ENCODE measurements at regions not wholly inside any gene's neighbourhood (a gene's known extent, or its start where the extent isn't known, plus 50 kb on each side); places are given as distances from the start of the nearest gene placed in this dataset.
"Not testable (repeated sequence)": the region's sequence is repeated elsewhere in the genome, so short reads cannot be mapped to it uniquely, and the experiment has no call there.

DNA sequence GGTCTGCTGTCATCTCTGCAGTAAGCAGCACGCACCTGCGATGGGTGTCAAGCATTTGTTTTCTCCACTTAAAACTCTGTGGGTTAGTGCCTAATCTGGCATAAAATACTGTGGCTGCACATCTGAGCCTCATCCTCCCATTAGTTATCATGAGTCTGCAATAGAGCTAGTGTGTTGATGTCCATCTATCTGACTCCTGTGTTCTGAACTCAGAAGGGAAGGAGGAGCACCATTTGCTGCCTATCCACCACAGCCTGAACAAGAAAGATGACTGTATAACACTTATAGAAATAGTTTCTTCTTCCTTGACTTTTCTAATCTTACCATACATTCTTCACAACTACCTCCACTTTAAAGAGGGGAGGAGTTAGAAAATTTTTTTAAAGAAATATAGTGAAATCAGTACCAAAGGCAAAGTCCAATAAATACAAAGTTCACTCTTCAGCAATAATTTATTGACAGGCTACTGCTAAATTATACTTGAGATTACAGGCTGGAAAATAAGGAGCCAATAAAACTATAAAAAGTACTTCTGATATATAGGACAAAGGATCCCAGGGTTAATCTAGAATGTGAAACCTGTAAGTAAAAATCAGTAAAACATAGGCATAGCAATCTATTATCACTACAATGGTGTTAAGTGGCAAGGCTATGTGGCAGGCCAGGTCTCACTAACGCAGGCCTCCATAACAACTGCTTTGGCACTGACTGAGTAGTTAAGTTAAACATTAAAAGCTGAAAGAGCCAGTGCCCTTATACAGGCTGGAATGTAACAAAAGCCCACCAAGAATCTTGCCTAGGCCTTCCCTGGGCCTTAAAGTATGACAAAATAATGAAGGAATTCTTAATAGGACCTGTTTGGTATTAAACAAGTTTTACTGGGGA is 70.2 kb downstream of the LGALS9C start:
- DNase-seq, result not testable (repeated sequence)

DNA sequence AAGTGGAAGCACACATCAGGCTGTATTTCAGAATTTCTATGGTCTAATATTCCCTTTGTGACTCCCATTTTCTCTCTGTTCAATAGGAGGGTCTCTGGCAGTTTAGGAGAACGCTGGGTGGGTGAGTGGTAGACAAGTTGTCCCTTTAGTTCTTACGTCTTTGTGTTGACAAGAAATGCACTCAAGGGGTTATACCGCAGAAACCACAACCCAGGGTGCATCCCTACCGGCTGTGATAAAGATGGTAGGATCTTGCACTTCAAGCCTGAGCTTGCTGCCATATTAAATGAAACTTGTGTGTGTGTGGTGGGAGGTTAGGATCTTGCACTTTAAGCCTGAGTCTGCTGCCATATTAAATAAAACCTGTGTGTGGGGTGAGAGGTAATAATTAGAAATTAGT is 80.5 kb downstream of the LGALS9C start:
- not testable (repeated sequence) for DNase-seq

GRCh38 chr17:18563381-18564098 is 80.7 kb downstream of the TBC1D28 start:
- not testable (repeated sequence) for DNase-seq

- peak; percentile 17 for DNase-seq
These were observed 80.1 kb downstream of the TBC1D28 start for GRCh38 chr17:18564099-18564448.

GRCh38 chr17:18568108-18568995 is 75.8 kb downstream of the TBC1D28 start:
- not testable (repeated sequence) for DNase-seq

- DNase-seq, result not testable (repeated sequence)
These were observed 74.7 kb downstream of the TBC1D28 start for GRCh38 chr17:18569489-18569913.

GRCh38 chr17:18572536-18572935 is 71.7 kb downstream of the TBC1D28 start:
- DNase-seq, result not testable (repeated sequence)

DNA sequence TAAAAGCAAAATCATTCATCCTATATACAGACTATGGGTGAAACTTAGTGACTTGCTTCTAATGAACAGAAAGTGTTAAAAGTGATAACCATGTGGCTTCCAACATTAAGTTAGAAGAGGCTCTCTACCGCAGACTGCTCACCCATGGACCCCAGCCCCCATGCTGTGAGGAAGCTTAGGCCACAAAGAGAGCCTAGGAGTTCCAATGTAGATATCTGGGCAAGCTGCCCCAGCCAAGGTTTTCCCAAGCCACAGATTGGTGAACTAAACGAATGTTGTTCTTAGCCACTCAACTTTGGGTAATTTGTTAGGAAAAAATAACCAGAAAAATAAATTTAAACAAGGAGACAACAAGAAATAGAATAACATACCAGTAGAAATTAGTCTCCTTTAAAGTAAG is 70.1 kb downstream of the TBC1D28 start:
- not testable (repeated sequence) for DNase-seq

All from NCI-H2107 (cell line).